ENCODE measurements at regions not wholly inside any gene's neighbourhood (a gene's known extent, or its start where the extent isn't known, plus 50 kb on each side); places are given as distances from the start of the nearest gene placed in this dataset.

GRCh38 chr4:177960566-177960965 is 518.3 kb upstream of the AGA start:
- no peak overlapping the region for H3K4me3 Mint-ChIP-seq (ENCODE audit: low read depth)
- no peaks in the 10 kb centered on the region for H3K27me3 Mint-ChIP-seq
- no peaks in the 10 kb centered on the region for H3K4me1 Mint-ChIP-seq (ENCODE audit: low read depth)
- H3K9me3 Mint-ChIP-seq (ENCODE audit: low read depth): no peaks in the 10 kb centered on the region
- H3K27ac Mint-ChIP-seq: no peak overlapping the region
- TF ChIP-seq CTCF (IDR thresholded peaks at IDR 0.05; ENCODE audit: unreplicated experiment): no peak
- no peaks in the 10 kb centered on the region for H3K36me3 Mint-ChIP-seq (ENCODE audit: insufficient read depth)
- no peak for DNase-seq (ENCODE audit: low spot score, unreplicated experiment)

GRCh38 chr4:177961761-177962380 is 519.6 kb upstream of the AGA start:
- Mint-ChIP-seq H3K27ac (no peak overlapping the region), H3K4me3 (ENCODE audit: low read depth) (no peak overlapping the region), H3K36me3 (ENCODE audit: insufficient read depth) (no peaks in the 10 kb centered on the region), H3K9me3 (ENCODE audit: low read depth) (no peaks in the 10 kb centered on the region), H3K27me3 (no peaks in the 10 kb centered on the region), H3K4me1 (ENCODE audit: low read depth) (no peaks in the 10 kb centered on the region)
- DNase-seq (ENCODE audit: low spot score, unreplicated experiment): no peak
- TF ChIP-seq CTCF (IDR thresholded peaks at IDR 0.05; ENCODE audit: unreplicated experiment): no peak

- H3K9me3 Mint-ChIP-seq (ENCODE audit: low read depth): no peaks in the 10 kb centered on the region
- no peak for DNase-seq (ENCODE audit: low spot score, unreplicated experiment)
- H3K36me3 Mint-ChIP-seq (ENCODE audit: insufficient read depth): no peaks in the 10 kb centered on the region
- TF ChIP-seq CTCF (IDR thresholded peaks at IDR 0.05; ENCODE audit: unreplicated experiment): no peak
- H3K4me1 Mint-ChIP-seq (ENCODE audit: low read depth): no peaks in the 10 kb centered on the region
- no peaks in the 10 kb centered on the region for H3K27me3 Mint-ChIP-seq
- no peak overlapping the region for H3K27ac Mint-ChIP-seq
- H3K4me3 Mint-ChIP-seq (ENCODE audit: low read depth): no peak overlapping the region
These were observed 521.8 kb upstream of the AGA start for GRCh38 chr4:177964061-177964460.

GRCh38 chr4:177964693-177965168 is 522.5 kb upstream of the AGA start:
- no peaks in the 10 kb centered on the region for H3K36me3 Mint-ChIP-seq (ENCODE audit: insufficient read depth)
- DNase-seq (ENCODE audit: low spot score, unreplicated experiment): no peak
- H3K27me3 Mint-ChIP-seq: no peaks in the 10 kb centered on the region
- H3K4me3 Mint-ChIP-seq (ENCODE audit: low read depth): no peak overlapping the region
- H3K27ac Mint-ChIP-seq: no peak overlapping the region
- no peaks in the 10 kb centered on the region for H3K4me1 Mint-ChIP-seq (ENCODE audit: low read depth)
- TF ChIP-seq CTCF (IDR thresholded peaks at IDR 0.05; ENCODE audit: unreplicated experiment): no peak
- no peaks in the 10 kb centered on the region for H3K9me3 Mint-ChIP-seq (ENCODE audit: low read depth)

GRCh38 chr4:177967328-177967727 is 525.1 kb upstream of the AGA start:
- DNase-seq (ENCODE audit: low spot score, unreplicated experiment): no peak
- no peak for TF ChIP-seq CTCF (IDR thresholded peaks at IDR 0.05; ENCODE audit: unreplicated experiment)
- H3K36me3 Mint-ChIP-seq (ENCODE audit: insufficient read depth): no peaks in the 10 kb centered on the region
- H3K4me3 Mint-ChIP-seq (ENCODE audit: low read depth): no peak overlapping the region
- H3K4me1 Mint-ChIP-seq (ENCODE audit: low read depth): no peaks in the 10 kb centered on the region
- no peak overlapping the region for H3K27ac Mint-ChIP-seq
- no peaks in the 10 kb centered on the region for H3K9me3 Mint-ChIP-seq (ENCODE audit: low read depth)
- no peaks in the 10 kb centered on the region for H3K27me3 Mint-ChIP-seq
